ENCODE measurements at regions not wholly inside any gene's neighbourhood (a gene's known extent, or its start where the extent isn't known, plus 50 kb on each side); places are given as distances from the start of the nearest gene placed in this dataset.
"Not testable (repeated sequence)": the region's sequence is repeated elsewhere in the genome, so short reads cannot be mapped to it uniquely, and the experiment has no call there.

GRCh38 chr11:71738317-71738716 lies 94.7 kb upstream of the DEFB108B start:
- not testable (repeated sequence) for TF ChIP-seq POLR2A (IDR thresholded peaks at IDR 0.05; ENCODE audit: low read length); GATA1 (IDR thresholded peaks at IDR 0.05; ENCODE audit: low read depth, low read length)
